Thymus (tissue), 11 donors: ENCODE measurements at regions not wholly inside any gene's neighbourhood (a gene's known extent, or its start where the extent isn't known, plus 50 kb on each side); places are given as distances from the start of the nearest gene placed in this dataset.
"Not testable (repeated sequence)": the region's sequence is repeated elsewhere in the genome, so short reads cannot be mapped to it uniquely, and the experiment has no call there.

Experiments
- DNase-seq, 9 donors: peaks; one replicate each; pipeline ENCODE4 v3.0.0-alpha.2; 2013; ENCODE audit warnings: low spot score in 9 of 9, low read depth in 6 of 9, missing footprints in 1 of 9
- H3K27ac ChIP-seq, 2 donors: one replicate each; pipeline ENCODE4 v1.5.1; 2013; ENCODE audit warnings: control low read depth in 1 of 2, low read depth in 1 of 2, low read length in 1 of 2, mild to moderate bottlenecking in 1 of 2, moderate library complexity in 1 of 2
- H3K27me3 ChIP-seq, 2 donors: one replicate each; pipeline ENCODE4 v1.5.1; 2013; ENCODE audit warnings: low read length in 1 of 2; ENCODE audit not compliant: control insufficient read depth in 2 of 2, insufficient read depth in 1 of 2
- H3K36me3 ChIP-seq, 2 donors: one replicate each; pipeline ENCODE4 v1.5.1; 2013; ENCODE audit warnings: low read length in 1 of 2, mild to moderate bottlenecking in 1 of 2, moderate library complexity in 1 of 2; ENCODE audit not compliant: control insufficient read depth in 2 of 2, insufficient read depth in 2 of 2
- H3K4me1 ChIP-seq, 2 donors: one replicate each; pipeline ENCODE4 v1.5.1; 2013; ENCODE audit warnings: low read length in 2 of 2; ENCODE audit not compliant: control insufficient read depth in 2 of 2, insufficient read depth in 2 of 2
- H3K4me3 ChIP-seq, 2 donors: one replicate each; pipeline ENCODE4 v1.5.1; 2013; ENCODE audit warnings: low read length in 2 of 2, control low read depth in 1 of 2, mild to moderate bottlenecking in 1 of 2
- H3K9me3 ChIP-seq, 2 donors: one replicate each; pipeline ENCODE4 v1.5.1; 2013; ENCODE audit warnings: low read length in 1 of 2, mild to moderate bottlenecking in 1 of 2; ENCODE audit not compliant: control insufficient read depth in 2 of 2, insufficient read depth in 1 of 2
- WGBS: extraction: QIAGEN DNeasy Blood & Tissue Kit; methylation state at CpG from one replicate; pipeline ENCODE4 v1.1.7; 2013; 5-methylcytosine and 5-hydroxymethylcytosine counted together
- donor health status: healthy.

- Histone ChIP-seq H3K27me3 (no peaks in the 10 kb centered on the region), H3K27ac (no peak overlapping the region), H3K36me3 (no peaks in the 10 kb centered on the region), H3K4me1 (no peaks in the 10 kb centered on the region), H3K9me3 (no peaks in the 10 kb centered on the region), H3K4me3 (no peak overlapping the region)
- WGBS = 74% methylated on average over 2 of the region's 2 CpGs
- DNase-seq = no peak
Measured at GRCh38 chr2:21194147-21194546, 70.4 kb downstream of the TDRD15 start.

DNA sequence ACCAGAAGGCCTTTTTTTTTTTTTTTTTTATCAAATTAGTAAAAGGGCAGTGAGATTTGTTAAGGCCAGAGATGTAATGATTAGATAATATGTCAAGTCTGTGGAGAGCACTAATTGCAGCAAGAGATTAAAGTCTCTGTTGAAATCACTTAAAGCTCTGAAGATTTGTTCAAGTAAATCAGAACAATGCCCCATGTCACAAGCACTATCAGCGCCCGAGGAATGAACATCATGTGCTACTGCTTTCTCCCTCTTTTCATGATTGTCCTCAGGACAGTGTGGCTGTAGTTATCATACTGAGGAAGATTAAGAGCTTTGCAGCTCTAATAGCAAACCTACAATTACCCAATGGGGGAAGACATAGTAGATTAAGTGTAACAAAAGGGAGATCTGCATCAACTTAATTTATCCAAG lies 71.1 kb downstream of the TDRD15 start:
- H3K4me1 ChIP-seq = no peaks in the 10 kb centered on the region

DNA sequence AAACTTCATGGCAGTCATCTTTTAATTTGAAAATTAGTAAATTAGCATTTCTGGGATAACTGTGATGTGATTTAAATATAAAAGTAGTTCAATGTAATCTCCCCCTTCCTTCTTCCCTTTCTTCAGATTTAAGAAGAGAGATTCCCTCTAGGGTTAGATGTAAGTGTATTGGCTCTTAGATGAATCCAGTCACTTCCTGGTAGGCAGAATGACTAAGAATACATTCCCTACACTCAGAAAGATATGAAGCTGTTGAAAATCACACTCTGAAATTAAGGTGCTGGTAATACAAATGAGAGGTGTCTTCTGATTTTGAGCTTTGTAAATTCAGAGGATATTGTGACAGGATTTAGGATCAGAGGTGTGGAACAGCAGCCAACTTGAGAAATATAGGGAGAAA lies 71.6 kb downstream of the TDRD15 start:
- no peak for DNase-seq
- Histone ChIP-seq H3K4me3 (no peak overlapping the region), H3K27me3 (no peaks in the 10 kb centered on the region), H3K9me3 (no peaks in the 10 kb centered on the region), H3K36me3 (no peaks in the 10 kb centered on the region), H3K4me1 (no peaks in the 10 kb centered on the region), H3K27ac (no peak overlapping the region)

More for the DNA sequence above, 71.1 kb downstream of the TDRD15 start:
- WGBS = 94% methylated on average over 2 of the region's 2 CpGs
- Histone ChIP-seq H3K27me3 (no peaks in the 10 kb centered on the region), H3K4me3 (no peak overlapping the region), H3K36me3 (no peaks in the 10 kb centered on the region), H3K27ac (no peak overlapping the region), H3K9me3 (no peaks in the 10 kb centered on the region)
- DNase-seq = no peak

- WGBS = 95% methylated on average over 5 of the region's 5 CpGs
- no peaks in the 10 kb centered on the region for H3K27me3 ChIP-seq
Measured at GRCh38 chr2:21198637-21199036, 74.9 kb downstream of the TDRD15 start.

GRCh38 chr2:21203976-21204375 lies 80.2 kb downstream of the TDRD15 start:
- Histone ChIP-seq H3K4me3 (no peak overlapping the region), H3K9me3 (no peaks in the 10 kb centered on the region), H3K4me1 (no peaks in the 10 kb centered on the region), H3K36me3 (no peaks in the 10 kb centered on the region), H3K27ac (no peak overlapping the region), H3K27me3 (no peaks in the 10 kb centered on the region)
- DNase-seq = no peak

More at GRCh38 chr2:21198637-21199036, 74.9 kb downstream of the TDRD15 start:
- Histone ChIP-seq H3K36me3 (no peaks in the 10 kb centered on the region), H3K27ac (no peak overlapping the region), H3K4me3 (no peak overlapping the region), H3K9me3 (no peaks in the 10 kb centered on the region), H3K4me1 (no peaks in the 10 kb centered on the region)
- DNase-seq = no peak

- not testable (repeated sequence) for H3K4me3 ChIP-seq, H3K36me3 ChIP-seq, H3K27me3 ChIP-seq, H3K4me1 ChIP-seq, DNase-seq, H3K27ac ChIP-seq, H3K9me3 ChIP-seq
- 94% methylated on average over 10 of the region's 10 CpGs for WGBS
Measured at GRCh38 chr2:21214085-21214484, 90.3 kb downstream of the TDRD15 start.

DNA sequence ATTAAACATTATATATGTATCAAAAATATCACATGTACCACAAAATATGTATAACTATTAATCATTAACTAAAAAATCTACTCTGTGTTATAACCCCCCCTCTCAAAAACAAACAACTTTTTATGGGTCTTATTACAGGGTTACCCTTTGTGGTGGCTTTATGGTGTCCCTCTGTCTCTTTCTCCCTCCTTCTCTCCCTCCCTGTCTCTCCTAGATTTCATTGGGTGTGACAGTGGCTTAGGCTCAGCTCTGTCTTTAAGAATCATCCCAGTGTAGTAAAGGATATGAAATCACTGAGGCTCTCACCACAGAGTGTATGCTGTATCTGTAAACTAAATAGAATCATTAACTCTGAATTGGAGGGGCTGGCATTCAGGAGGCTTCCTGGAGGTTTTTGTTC lies 93.7 kb downstream of the TDRD15 start:
- Histone ChIP-seq H3K4me3 (no peak overlapping the region), H3K27ac (no peak overlapping the region), H3K4me1 (no peaks in the 10 kb centered on the region), H3K27me3 (no peaks in the 10 kb centered on the region), H3K9me3 (no peaks in the 10 kb centered on the region), H3K36me3 (no peaks in the 10 kb centered on the region)
- DNase-seq = no peak

GRCh38 chr2:21220930-21221329 lies 97.2 kb downstream of the TDRD15 start:
- 88% methylated on average over 1 of the region's 1 CpG for WGBS
- H3K4me3 ChIP-seq = no peak overlapping the region
- no peak for DNase-seq
- no peak overlapping the region for H3K27ac ChIP-seq
- no peaks in the 10 kb centered on the region for H3K9me3 ChIP-seq
- no peaks in the 10 kb centered on the region for H3K4me1 ChIP-seq
- no peaks in the 10 kb centered on the region for H3K36me3 ChIP-seq
- no peaks in the 10 kb centered on the region for H3K27me3 ChIP-seq

GRCh38 chr2:21223618-21224017 lies 99.8 kb downstream of the TDRD15 start:
- Histone ChIP-seq H3K4me1 (no peaks in the 10 kb centered on the region), H3K36me3 (no peaks in the 10 kb centered on the region), H3K27ac (no peak overlapping the region), H3K27me3 (no peaks in the 10 kb centered on the region), H3K4me3 (no peak overlapping the region), H3K9me3 (no peaks in the 10 kb centered on the region)
- 93% methylated on average over 5 of the region's 5 CpGs for WGBS
- DNase-seq = no peak
